ENCODE measurements at regions not wholly inside any gene's neighbourhood (a gene's known extent, or its start where the extent isn't known, plus 50 kb on each side); places are given as distances from the start of the nearest gene placed in this dataset.

DNA sequence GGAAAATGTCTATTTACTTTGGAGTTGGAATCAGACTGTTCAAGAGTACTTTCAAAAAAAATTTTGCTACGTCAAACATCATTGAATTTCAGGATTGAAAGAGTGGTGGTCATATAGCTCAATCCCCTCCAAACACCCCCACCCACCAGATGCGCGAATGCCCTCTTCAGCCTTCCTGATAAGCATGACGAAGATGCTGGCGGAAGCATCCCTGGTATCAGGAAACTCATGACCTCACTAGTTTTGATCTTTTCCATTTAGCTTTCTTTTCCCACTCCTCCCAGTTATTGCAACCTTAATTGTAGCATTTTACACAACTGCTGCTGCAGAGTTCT is 104.4 kb downstream of the LEPR start:
- peaks cover 34% of the 10 kb centered on the region for H3K27me3 ChIP-seq (ENCODE audit: insufficient read depth, poor library complexity, severe bottlenecking)
- H3K4me3 ChIP-seq (replicated peaks; ENCODE audit: insufficient read depth, low read length): no peak overlapping the region
- no peak for DNase-seq (ENCODE audit: low read depth in 1 of 2, low spot score in 1 of 2)
- no peak overlapping the region for H3K27ac ChIP-seq (replicated peaks)
- TF ChIP-seq, protein P1, sequence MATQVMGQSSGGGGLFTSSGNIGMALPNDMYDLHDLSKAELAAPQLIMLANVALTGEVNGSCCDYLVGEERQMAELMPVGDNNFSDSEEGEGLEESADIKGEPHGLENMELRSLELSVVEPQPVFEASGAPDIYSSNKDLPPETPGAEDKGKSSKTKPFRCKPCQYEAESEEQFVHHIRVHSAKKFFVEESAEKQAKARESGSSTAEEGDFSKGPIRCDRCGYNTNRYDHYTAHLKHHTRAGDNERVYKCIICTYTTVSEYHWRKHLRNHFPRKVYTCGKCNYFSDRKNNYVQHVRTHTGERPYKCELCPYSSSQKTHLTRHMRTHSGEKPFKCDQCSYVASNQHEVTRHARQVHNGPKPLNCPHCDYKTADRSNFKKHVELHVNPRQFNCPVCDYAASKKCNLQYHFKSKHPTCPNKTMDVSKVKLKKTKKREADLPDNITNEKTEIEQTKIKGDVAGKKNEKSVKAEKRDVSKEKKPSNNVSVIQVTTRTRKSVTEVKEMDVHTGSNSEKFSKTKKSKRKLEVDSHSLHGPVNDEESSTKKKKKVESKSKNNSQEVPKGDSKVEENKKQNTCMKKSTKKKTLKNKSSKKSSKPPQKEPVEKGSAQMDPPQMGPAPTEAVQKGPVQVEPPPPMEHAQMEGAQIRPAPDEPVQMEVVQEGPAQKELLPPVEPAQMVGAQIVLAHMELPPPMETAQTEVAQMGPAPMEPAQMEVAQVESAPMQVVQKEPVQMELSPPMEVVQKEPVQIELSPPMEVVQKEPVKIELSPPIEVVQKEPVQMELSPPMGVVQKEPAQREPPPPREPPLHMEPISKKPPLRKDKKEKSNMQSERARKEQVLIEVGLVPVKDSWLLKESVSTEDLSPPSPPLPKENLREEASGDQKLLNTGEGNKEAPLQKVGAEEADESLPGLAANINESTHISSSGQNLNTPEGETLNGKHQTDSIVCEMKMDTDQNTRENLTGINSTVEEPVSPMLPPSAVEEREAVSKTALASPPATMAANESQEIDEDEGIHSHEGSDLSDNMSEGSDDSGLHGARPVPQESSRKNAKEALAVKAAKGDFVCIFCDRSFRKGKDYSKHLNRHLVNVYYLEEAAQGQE (IDR thresholded peaks at IDR 0.05; ENCODE audit: insufficient replicate concordance, low read depth): no peak
- TF ChIP-seq SPI1 (IDR thresholded peaks at IDR 0.05; ENCODE audit: borderline replicate concordance, low read depth) (no peak), GABPA (IDR thresholded peaks at IDR 0.05; ENCODE audit: low read depth) (no peak), POLR2AphosphoS5 (IDR thresholded peaks at IDR 0.05; ENCODE audit: low read depth) (no peak)
- TF ChIP-seq, protein P2, sequence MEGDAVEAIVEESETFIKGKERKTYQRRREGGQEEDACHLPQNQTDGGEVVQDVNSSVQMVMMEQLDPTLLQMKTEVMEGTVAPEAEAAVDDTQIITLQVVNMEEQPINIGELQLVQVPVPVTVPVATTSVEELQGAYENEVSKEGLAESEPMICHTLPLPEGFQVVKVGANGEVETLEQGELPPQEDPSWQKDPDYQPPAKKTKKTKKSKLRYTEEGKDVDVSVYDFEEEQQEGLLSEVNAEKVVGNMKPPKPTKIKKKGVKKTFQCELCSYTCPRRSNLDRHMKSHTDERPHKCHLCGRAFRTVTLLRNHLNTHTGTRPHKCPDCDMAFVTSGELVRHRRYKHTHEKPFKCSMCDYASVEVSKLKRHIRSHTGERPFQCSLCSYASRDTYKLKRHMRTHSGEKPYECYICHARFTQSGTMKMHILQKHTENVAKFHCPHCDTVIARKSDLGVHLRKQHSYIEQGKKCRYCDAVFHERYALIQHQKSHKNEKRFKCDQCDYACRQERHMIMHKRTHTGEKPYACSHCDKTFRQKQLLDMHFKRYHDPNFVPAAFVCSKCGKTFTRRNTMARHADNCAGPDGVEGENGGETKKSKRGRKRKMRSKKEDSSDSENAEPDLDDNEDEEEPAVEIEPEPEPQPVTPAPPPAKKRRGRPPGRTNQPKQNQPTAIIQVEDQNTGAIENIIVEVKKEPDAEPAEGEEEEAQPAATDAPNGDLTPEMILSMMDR (IDR thresholded peaks at IDR 0.05; ENCODE audit: insufficient read depth, low read length): no peak

DNA sequence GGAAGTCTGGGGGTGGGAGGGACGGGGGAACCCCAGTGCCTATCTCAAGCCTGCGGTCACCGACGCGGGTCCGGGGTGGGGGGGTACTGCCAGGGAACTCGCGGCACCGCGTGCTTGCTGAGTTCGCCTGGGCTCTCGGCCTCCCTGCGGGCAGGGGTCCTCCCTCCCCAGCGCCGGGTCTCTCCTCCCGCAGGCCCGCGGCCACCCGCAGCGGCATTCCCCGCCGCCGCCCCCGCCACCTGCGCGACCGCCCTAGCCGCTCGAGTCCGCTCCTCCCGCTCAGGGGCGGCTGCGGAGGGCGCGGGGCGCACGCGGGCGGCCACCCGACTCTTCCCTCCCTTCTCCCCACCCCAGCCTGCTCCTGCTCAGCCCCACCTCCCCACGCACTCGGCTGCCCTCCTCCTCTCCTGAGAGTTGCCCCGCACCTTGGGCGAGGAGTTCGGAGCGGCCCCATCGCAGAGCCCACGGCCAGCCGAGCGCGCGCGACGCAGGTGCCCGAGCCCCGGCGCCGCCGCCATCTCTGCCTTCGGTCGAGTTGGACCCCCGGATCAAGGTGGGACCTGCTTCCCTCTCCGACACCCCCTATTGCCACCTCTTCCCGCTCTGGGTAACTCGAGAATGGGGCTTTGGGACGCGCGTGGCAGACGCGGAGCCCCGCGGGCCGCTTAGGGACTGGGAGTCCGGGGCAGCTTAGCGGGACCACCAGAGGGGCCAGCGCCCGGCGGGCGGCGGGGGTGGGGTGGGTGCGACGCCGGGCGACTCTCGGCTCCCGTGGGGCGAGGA is 105.0 kb downstream of the LEPR start:
- DNase-seq (ENCODE audit: low read depth in 1 of 2, low spot score in 1 of 2): no peak
- no peak overlapping the region for H3K27ac ChIP-seq (replicated peaks)
- TF ChIP-seq, protein P2 (IDR thresholded peaks at IDR 0.05; ENCODE audit: insufficient read depth, low read length): no peak
- TF ChIP-seq SPI1 (IDR thresholded peaks at IDR 0.05; ENCODE audit: borderline replicate concordance, low read depth): no peak
- TF ChIP-seq, protein P1 (IDR thresholded peaks at IDR 0.05; ENCODE audit: insufficient replicate concordance, low read depth): no peak
- no peak overlapping the region for H3K4me3 ChIP-seq (replicated peaks; ENCODE audit: insufficient read depth, low read length)
- H3K27me3 ChIP-seq (ENCODE audit: insufficient read depth, poor library complexity, severe bottlenecking): peaks cover 34% of the 10 kb centered on the region

DNA sequence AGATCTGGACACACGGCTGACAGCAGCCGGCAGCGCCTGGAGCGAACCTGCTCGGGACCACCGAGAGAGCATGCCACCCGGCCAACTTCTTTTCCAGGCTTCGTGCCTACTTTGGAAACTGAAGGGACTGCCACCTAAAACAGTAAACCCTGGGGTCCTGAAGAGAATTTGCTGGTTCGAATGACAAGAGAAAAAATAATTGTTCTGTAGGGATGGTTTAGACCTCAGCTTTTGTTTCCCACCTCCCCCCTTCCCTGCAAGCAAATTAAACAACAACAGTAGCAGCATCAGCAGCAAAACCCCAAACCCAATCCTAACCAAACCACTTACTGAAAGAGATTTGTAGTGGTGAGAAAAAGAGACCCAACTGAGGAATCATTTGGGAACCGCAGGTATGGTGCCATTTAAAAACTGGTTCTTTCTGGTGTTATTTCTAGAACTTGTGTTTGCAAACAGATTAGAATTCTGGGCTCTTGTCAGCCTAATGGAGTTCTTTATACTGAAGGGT is 105.6 kb downstream of the LEPR start:
- TF ChIP-seq GABPA (IDR thresholded peaks at IDR 0.05; ENCODE audit: low read depth) (no peak), POLR2AphosphoS5 (IDR thresholded peaks at IDR 0.05; ENCODE audit: low read depth) (no peak), SPI1 (IDR thresholded peaks at IDR 0.05; ENCODE audit: borderline replicate concordance, low read depth) (no peak)
- TF ChIP-seq, protein P1 (IDR thresholded peaks at IDR 0.05; ENCODE audit: insufficient replicate concordance, low read depth): no peak
- TF ChIP-seq, protein P2 (IDR thresholded peaks at IDR 0.05; ENCODE audit: insufficient read depth, low read length): no peak
- Histone ChIP-seq H3K27ac (replicated peaks) (no peak overlapping the region), H3K4me3 (replicated peaks; ENCODE audit: insufficient read depth, low read length) (no peak overlapping the region), H3K27me3 (ENCODE audit: insufficient read depth, poor library complexity, severe bottlenecking) (peaks cover 34% of the 10 kb centered on the region)
- DNase-seq (ENCODE audit: low read depth in 1 of 2, low spot score in 1 of 2): no peak

Measured in HL-60 (cell line).